ENCODE measurements at regions not wholly inside any gene's neighbourhood (a gene's known extent, or its start where the extent isn't known, plus 50 kb on each side); places are given as distances from the start of the nearest gene placed in this dataset.

DNA sequence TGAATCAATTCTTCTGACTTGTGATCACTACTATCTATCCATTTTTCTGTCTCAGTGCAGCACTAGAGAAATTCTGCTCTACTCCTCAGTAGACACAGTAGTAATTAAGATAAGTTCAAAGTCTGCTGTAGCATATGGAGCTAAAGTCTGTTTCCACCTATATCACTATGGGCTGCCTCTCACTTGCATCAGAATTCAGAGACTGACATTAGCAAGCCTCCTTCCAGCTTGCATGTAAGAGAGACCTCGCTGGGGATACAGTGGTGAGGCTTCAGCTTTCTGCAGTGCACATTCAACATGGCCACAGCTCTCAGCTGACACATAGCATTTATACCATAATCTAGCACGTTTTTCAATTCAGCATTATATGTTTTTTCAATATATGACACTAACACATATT is 217.0 kb downstream of the PLOD2 start:
- no peaks in the 10 kb centered on the region for H3K4me1 ChIP-seq (ENCODE audit: control insufficient read depth in 4 of 4, insufficient read depth in 4 of 4, low read length in 3 of 4)
- no peaks in the 10 kb centered on the region for H3K36me3 ChIP-seq (ENCODE audit: control insufficient read depth in 4 of 4, insufficient read depth in 3 of 4, low read depth in 1 of 4, low read length in 3 of 4)
- H3K4me3 ChIP-seq (ENCODE audit: low read depth in 1 of 3, low read length in 3 of 3) = no peak overlapping the region
- TF ChIP-seq EGR1 (IDR thresholded peaks at IDR 0.05; ENCODE audit: low read depth in 2 of 2) (no peak), RAD21 (IDR thresholded peaks at IDR 0.05) (no peak), SP1 (IDR thresholded peaks at IDR 0.05) (no peak), YY1 (IDR thresholded peaks at IDR 0.05) (no peak), ATF3 (IDR thresholded peaks at IDR 0.05) (no peak), FOXA1 (IDR thresholded peaks at IDR 0.05) (no peak), GABPA (IDR thresholded peaks at IDR 0.05 in 1 of 2, conservative IDR thresholded peaks at IDR 0.05 in 1 of 2) (no peak), MAX (IDR thresholded peaks at IDR 0.05) (no peak), HNF4A (conservative IDR thresholded peaks at IDR 0.05) (no peak)
- TF ChIP-seq, protein P1, sequence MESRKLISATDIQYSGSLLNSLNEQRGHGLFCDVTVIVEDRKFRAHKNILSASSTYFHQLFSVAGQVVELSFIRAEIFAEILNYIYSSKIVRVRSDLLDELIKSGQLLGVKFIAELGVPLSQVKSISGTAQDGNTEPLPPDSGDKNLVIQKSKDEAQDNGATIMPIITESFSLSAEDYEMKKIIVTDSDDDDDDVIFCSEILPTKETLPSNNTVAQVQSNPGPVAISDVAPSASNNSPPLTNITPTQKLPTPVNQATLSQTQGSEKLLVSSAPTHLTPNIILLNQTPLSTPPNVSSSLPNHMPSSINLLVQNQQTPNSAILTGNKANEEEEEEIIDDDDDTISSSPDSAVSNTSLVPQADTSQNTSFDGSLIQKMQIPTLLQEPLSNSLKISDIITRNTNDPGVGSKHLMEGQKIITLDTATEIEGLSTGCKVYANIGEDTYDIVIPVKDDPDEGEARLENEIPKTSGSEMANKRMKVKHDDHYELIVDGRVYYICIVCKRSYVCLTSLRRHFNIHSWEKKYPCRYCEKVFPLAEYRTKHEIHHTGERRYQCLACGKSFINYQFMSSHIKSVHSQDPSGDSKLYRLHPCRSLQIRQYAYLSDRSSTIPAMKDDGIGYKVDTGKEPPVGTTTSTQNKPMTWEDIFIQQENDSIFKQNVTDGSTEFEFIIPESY (IDR thresholded peaks at IDR 0.05) = no peak
- H3K9ac ChIP-seq (ENCODE audit: low read depth in 1 of 2, low read length in 2 of 2) = no peak overlapping the region
- WGBS = 65% methylated on average over 2 of the region's 2 CpGs
- DNase-seq (ENCODE audit: low spot score) = no peak
- H3K27me3 ChIP-seq (ENCODE audit: control insufficient read depth in 4 of 4, insufficient read depth in 4 of 4, low read length in 3 of 4) = no peaks in the 10 kb centered on the region
- H3K9me3 ChIP-seq (ENCODE audit: control insufficient read depth in 4 of 4, low read length in 3 of 4) = no peaks in the 10 kb centered on the region
- H3K27ac ChIP-seq (ENCODE audit: low read depth in 1 of 2, low read length in 2 of 2) = no peak overlapping the region

GRCh38 chr3:145951441-145951840 is 209.5 kb downstream of the PLOD2 start:
- TF ChIP-seq, protein P1 (IDR thresholded peaks at IDR 0.05) = no peak
- TF ChIP-seq HNF4G (IDR thresholded peaks at IDR 0.05) (no peak), MAX (IDR thresholded peaks at IDR 0.05) (no peak)

DNA sequence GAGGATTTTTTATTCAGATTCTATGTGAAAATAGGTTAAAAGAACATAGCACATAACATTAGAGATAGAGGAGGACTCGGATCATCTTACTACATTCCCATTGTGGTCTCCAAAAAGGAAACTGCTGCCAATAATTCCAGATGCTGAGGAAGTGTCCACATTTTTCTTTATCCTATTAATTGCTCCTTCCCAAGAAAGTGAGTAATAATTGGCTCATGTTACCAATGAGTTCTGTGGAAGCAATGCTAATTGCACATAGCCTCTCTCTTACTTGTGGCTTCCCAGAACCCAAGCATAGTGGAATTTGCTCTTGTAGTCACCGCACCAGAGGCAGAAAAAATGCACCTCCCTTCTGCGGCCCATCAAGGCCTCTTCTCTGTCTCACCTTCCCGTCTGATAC is 208.4 kb downstream of the PLOD2 start:
- Histone ChIP-seq H3K4me1 (ENCODE audit: control insufficient read depth in 4 of 4, insufficient read depth in 4 of 4, low read length in 3 of 4) (no peaks in the 10 kb centered on the region), H3K27me3 (ENCODE audit: control insufficient read depth in 4 of 4, insufficient read depth in 4 of 4, low read length in 3 of 4) (no peaks in the 10 kb centered on the region), H3K9me3 (ENCODE audit: control insufficient read depth in 4 of 4, low read length in 3 of 4) (no peaks in the 10 kb centered on the region), H3K36me3 (ENCODE audit: control insufficient read depth in 4 of 4, insufficient read depth in 3 of 4, low read depth in 1 of 4, low read length in 3 of 4) (no peaks in the 10 kb centered on the region), H3K9ac (ENCODE audit: low read depth in 1 of 2, low read length in 2 of 2) (no peak overlapping the region), H3K4me3 (ENCODE audit: low read depth in 1 of 3, low read length in 3 of 3) (no peak overlapping the region), H3K27ac (ENCODE audit: low read depth in 1 of 2, low read length in 2 of 2) (no peak overlapping the region)
- 82% methylated on average over 4 of the region's 4 CpGs for WGBS
- TF ChIP-seq EGR1 (IDR thresholded peaks at IDR 0.05; ENCODE audit: low read depth in 2 of 2) (no peak), NR2F2 (IDR thresholded peaks at IDR 0.05) (no peak), FOXA2 (IDR thresholded peaks at IDR 0.05) (no peak), RAD21 (IDR thresholded peaks at IDR 0.05) (no peak), TAF1 (conservative IDR thresholded peaks at IDR 0.05) (no peak), REST (IDR thresholded peaks at IDR 0.05) (no peak), FOXA1 (IDR thresholded peaks at IDR 0.05) (no peak), ATF3 (IDR thresholded peaks at IDR 0.05) (no peak)
- DNase-seq (ENCODE audit: low spot score) = no peak

More at GRCh38 chr3:145951441-145951840, 209.5 kb downstream of the PLOD2 start:
- Histone ChIP-seq H3K27ac (ENCODE audit: low read depth in 1 of 2, low read length in 2 of 2) (no peak overlapping the region), H3K4me3 (ENCODE audit: low read depth in 1 of 3, low read length in 3 of 3) (no peak overlapping the region), H3K36me3 (ENCODE audit: control insufficient read depth in 4 of 4, insufficient read depth in 3 of 4, low read depth in 1 of 4, low read length in 3 of 4) (no peaks in the 10 kb centered on the region), H3K9ac (ENCODE audit: low read depth in 1 of 2, low read length in 2 of 2) (no peak overlapping the region), H3K4me1 (ENCODE audit: control insufficient read depth in 4 of 4, insufficient read depth in 4 of 4, low read length in 3 of 4) (no peaks in the 10 kb centered on the region), H3K9me3 (ENCODE audit: control insufficient read depth in 4 of 4, low read length in 3 of 4) (no peaks in the 10 kb centered on the region), H3K27me3 (ENCODE audit: control insufficient read depth in 4 of 4, insufficient read depth in 4 of 4, low read length in 3 of 4) (no peaks in the 10 kb centered on the region)
- DNase-seq (ENCODE audit: low spot score) = no peak
- WGBS = 80% methylated on average over 2 of the region's 2 CpGs
